GM12801 (cell line): ENCODE measurements at regions not wholly inside any gene's neighbourhood (a gene's known extent, or its start where the extent isn't known, plus 50 kb on each side); places are given as distances from the start of the nearest gene placed in this dataset.

Experiments used
- TF ChIP-seq, protein P1 (sequence below): IDR thresholded peaks from one replicate; pipeline ENCODE4 v1.5.1; 2011; ENCODE audit warnings: control low read depth; ENCODE audit not compliant: insufficient read length; ENCODE audit errors: extremely low read depth

DNA sequence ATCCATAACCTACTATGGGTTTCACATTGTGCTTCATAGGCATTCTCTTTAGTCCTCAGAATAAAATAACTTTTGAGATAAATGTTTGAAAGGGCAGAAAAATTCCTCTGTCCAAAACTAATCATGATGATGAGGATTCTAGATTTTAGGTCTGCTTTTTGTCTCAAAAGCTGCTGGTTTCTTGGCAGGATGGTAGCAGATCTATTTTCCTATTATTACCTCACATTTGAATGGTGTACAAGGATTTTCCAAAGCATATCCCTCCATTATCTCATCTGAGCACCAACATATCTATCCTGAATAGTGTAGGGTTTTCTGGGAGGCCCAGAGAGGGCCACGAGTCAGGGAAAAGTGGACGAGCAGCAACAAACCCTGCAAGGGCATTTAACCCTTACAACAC, 201.9 kb downstream of the PLPP3 start:
- TF ChIP-seq, protein P1, sequence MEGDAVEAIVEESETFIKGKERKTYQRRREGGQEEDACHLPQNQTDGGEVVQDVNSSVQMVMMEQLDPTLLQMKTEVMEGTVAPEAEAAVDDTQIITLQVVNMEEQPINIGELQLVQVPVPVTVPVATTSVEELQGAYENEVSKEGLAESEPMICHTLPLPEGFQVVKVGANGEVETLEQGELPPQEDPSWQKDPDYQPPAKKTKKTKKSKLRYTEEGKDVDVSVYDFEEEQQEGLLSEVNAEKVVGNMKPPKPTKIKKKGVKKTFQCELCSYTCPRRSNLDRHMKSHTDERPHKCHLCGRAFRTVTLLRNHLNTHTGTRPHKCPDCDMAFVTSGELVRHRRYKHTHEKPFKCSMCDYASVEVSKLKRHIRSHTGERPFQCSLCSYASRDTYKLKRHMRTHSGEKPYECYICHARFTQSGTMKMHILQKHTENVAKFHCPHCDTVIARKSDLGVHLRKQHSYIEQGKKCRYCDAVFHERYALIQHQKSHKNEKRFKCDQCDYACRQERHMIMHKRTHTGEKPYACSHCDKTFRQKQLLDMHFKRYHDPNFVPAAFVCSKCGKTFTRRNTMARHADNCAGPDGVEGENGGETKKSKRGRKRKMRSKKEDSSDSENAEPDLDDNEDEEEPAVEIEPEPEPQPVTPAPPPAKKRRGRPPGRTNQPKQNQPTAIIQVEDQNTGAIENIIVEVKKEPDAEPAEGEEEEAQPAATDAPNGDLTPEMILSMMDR: no peak

DNA sequence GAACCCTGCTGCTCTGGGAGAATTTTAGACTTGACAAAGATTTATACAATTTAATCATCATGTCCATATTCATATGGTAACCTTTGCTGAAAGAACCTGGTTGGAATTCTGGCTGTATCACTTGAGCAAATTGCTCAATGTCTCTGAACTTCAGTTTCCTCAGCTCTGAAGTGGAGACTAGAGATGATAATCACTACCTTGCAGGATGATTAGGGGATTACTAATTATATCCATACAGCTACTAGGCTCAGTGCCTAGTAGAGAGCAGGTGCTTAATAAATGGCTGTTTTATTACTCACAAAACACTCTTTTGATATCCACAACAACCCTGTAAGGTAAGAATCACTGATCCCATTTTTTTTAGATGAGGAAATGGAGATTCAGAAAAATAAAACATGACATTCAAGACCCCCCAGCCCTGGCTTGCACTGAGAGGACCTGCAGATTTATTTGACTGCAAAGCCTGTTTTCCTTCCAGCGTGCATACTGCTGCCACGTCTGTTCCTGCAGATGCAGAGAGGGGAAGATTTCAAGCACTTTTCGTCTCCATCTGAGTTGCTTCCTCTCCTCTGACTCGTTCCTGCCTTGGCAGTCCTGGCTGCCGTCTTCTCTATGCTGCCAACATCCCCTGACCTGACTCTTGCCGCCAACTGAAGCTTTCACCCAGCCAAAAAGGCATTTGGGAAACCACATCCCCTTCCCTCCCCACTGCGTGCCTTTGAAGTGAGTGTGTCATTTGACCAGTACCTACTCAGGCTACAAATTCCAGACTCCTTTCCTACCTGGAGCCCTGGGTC, 203.0 kb downstream of the PLPP3 start:
- TF ChIP-seq, protein P1: no peak

DNA sequence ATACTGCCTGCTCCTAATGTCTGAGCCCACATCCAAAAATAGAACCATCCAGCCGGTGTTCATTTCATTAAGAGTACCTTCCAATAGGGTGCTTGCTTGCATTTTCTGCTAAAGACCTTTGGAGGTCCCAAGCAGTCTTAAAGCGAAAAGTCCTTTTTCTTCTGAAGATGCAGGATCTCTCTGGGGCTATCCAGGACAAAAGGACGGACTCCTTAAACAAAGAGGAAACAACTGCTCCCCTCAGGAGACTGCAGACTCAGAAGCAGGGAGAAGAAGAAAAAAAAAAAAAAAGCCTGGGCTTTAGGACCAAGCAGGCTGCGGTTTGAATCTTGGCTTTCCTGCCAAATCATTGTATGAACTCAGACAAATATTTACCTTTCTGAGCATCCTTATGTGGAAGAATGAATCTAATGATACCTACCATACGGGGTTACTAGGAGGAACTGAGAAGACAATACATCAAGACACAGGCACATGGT, 204.0 kb downstream of the PLPP3 start:
- TF ChIP-seq, protein P1: no peak

DNA sequence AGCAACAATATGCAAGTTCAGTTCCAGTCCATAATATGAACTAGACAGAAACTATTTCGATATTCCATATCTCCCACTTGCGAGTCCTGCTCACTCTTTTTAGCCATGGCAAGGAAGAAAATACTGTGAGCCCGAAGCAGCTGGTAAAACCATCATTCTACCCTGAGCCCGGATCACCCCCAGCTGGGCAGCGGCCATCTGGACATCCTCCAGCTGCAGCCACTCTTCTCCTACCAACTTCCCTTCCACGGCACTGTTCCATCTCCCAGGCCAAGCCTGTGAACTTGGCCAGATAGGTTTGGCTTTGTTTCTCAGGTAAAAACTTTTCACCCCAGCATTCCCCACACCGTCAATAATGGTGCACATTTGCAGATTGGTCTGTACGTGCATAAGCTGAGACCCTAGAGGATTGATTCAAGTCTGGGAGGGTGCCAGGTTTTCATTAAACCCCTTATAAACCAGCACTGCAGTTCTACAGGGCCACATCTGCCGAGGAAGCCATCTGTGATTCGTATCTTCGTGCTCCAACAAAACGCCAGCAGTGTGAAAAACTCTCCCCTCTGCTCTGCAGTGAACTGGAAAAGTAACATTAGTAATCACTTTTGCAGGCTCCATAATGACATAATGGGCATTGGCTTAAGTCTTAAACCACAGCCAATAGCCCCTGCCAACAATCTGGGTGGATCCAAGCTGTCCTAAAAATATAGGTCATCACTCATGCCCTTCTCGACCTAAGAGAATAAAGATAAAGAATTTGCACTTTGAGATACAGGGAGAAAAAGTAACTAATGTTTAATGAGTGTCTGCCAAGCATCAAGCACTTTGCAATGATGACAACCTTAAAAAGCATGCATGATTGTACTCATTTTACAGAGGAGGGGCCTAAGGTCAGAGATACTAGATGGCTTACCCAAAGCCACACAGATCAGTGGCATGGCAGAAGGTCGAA, 205.1 kb downstream of the PLPP3 start:
- TF ChIP-seq, protein P1: no peak

DNA sequence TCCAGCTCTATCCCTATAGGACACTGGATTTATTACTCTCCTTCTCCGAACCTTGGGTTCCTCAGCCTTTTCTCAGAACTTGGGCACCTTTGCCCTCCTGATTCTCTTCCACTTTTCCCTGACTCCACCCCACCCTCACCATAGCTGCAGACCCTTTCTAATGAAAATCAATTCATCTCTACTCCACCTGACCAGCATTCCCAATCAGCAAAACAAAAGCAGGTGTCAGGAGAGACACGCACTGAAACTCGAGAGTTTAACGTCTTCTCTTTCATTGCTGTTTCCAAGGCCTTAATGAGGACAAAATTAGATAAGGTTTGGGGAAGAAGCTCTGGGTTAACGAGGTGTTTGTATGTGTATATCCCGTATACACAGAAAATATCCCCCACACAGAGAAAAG, 208.8 kb downstream of the PLPP3 start:
- TF ChIP-seq, protein P1: no peak

DNA sequence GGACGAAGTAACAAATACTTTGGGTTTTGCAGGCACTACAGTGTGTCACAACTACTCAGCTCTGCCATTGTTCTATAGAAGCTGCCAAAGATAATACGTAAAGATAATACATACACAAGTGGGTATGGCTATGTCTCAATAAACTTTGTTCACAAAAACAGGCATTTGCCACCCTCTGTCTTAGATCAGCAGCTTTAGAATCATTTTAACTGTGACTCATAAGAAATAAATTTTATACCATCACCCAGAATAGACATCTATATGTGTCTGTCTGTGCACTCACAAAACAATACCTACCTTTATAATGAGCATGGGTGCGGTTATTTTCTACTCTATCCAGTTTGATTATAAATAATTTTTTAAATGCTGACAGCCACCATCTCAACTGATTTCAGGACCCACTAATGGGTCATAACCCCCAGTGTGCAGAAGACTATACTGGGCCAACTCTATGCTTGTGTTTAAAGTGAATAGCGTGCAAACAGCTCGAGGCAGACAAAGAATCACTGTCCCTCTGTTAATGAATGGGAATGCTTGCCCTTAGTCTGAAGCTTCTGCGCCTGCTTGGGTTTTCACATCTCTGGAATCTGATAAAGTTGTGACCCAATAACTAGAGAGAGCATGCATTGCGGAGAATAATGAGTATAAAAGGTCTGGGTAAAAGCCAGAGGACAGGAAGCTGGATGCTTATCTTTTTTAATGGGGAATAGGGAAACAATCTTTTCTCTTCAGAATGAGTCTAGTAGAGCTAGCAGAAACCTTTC, 216.2 kb downstream of the PLPP3 start:
- TF ChIP-seq, protein P1: no peak
